OCI-LY1 (cell line): ENCODE measurements at regions not wholly inside any gene's neighbourhood (a gene's known extent, or its start where the extent isn't known, plus 50 kb on each side); places are given as distances from the start of the nearest gene placed in this dataset.

ENCODE experiments used
- EZH2 ChIP-seq: fragments of 200-600 bp; sonication (generic), shearing (Covaris generic); IDR thresholded peaks from 2 replicates; pipeline ENCODE4 v1.8.0; 2017; ENCODE audit warnings: borderline replicate concordance, mixed run types, mild to moderate bottlenecking, antibody characterized with exemption, low read length, moderate library complexity, mixed read lengths
- TF ChIP-seq, protein P1 (sequence below): fragments of 200-600 bp; sonication (generic), shearing (Covaris generic); IDR thresholded peaks from 2 replicates; pipeline ENCODE4 v1.5.1; 2017; ENCODE audit warnings: mild to moderate bottlenecking, antibody characterized with exemption, low read length, moderate library complexity, mixed read lengths

DNA sequence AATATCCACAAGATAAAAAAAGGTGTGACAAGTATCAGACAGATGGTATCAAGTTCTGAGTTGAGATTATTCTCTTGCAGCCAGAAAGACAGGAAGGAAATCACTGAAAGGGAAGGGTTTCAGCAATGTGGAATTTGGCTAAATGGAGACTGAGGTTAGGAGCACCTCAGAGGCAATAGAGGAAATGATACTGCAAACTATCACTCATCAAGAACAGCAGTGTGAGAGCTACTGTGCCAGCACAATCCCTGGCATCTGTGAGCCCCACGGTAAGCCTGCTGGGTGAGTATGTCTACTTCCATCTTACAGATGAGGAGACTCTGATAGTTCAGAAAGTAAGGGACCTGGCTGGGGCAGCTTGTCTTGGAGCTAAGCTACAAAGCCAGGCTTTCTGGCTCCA, 162.0 kb downstream of the SALL1 start:
- no peak for TF ChIP-seq EZH2
- TF ChIP-seq, protein P1, sequence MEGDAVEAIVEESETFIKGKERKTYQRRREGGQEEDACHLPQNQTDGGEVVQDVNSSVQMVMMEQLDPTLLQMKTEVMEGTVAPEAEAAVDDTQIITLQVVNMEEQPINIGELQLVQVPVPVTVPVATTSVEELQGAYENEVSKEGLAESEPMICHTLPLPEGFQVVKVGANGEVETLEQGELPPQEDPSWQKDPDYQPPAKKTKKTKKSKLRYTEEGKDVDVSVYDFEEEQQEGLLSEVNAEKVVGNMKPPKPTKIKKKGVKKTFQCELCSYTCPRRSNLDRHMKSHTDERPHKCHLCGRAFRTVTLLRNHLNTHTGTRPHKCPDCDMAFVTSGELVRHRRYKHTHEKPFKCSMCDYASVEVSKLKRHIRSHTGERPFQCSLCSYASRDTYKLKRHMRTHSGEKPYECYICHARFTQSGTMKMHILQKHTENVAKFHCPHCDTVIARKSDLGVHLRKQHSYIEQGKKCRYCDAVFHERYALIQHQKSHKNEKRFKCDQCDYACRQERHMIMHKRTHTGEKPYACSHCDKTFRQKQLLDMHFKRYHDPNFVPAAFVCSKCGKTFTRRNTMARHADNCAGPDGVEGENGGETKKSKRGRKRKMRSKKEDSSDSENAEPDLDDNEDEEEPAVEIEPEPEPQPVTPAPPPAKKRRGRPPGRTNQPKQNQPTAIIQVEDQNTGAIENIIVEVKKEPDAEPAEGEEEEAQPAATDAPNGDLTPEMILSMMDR = no peak
